ENCODE measurements at regions not wholly inside any gene's neighbourhood (a gene's known extent, or its start where the extent isn't known, plus 50 kb on each side); places are given as distances from the start of the nearest gene placed in this dataset.

- H3K36me3 ChIP-seq (ENCODE audit: insufficient read depth, low read length) = no peaks in the 10 kb centered on the region
- H3K9ac ChIP-seq (ENCODE audit: low read depth, low read length) = no peak overlapping the region
- no peaks in the 10 kb centered on the region for H4K20me1 ChIP-seq (ENCODE audit: insufficient read depth, low read length)
- H3K4me1 ChIP-seq (ENCODE audit: insufficient read depth, low read length) = no peaks in the 10 kb centered on the region; the same call in 1 of the 2 replicates
- ATAC-seq (ENCODE audit: insufficient read depth, low read depth) (no peak), DNase-seq (no peak)
- TF ChIP-seq EZH2 (IDR thresholded peaks at IDR 0.05; ENCODE audit: borderline replicate concordance, low read depth, low read length, severe bottlenecking) = no peak
- TF ChIP-seq CTCF (IDR thresholded peaks at IDR 0.05; ENCODE audit: borderline replicate concordance, extremely low read depth, low read length, poor library complexity, severe bottlenecking) = no peak
- no peaks in the 10 kb centered on the region for H3K27me3 ChIP-seq (ENCODE audit: insufficient read depth, low read length, poor library complexity)
- no peak overlapping the region for H2AFZ ChIP-seq (ENCODE audit: low read depth, low read length)
- H3K27ac ChIP-seq (ENCODE audit: low read length) = no peak overlapping the region
- no peaks in the 10 kb centered on the region for H3K79me2 ChIP-seq (ENCODE audit: insufficient read depth, low read length)
- H3K4me2 ChIP-seq (ENCODE audit: insufficient read depth, low read length) = no peak overlapping the region
- no peak overlapping the region for H3K4me3 ChIP-seq (ENCODE audit: low read depth in 1 of 2, low read length in 2 of 2)
- H3K9me3 ChIP-seq (ENCODE audit: insufficient read depth, low read length, severe bottlenecking) = peaks cover 1% of the 10 kb centered on the region
Measured at GRCh38 chrX:2550328-2551020, 49.7 kb upstream of the DHRSX start.
